H9 (cell line): ENCODE measurements at regions not wholly inside any gene's neighbourhood (a gene's known extent, or its start where the extent isn't known, plus 50 kb on each side); places are given as distances from the start of the nearest gene placed in this dataset.

Source experiments
- DNase-seq: peaks from one replicate; pipeline ENCODE4 v3.0.0-alpha.2; 2017
- H2AFZ ChIP-seq: one replicate; pipeline ENCODE4 v1.6.1; 2013; ENCODE audit warnings: mild to moderate bottlenecking, low read length, control low read depth, moderate library complexity
- H2AK5ac ChIP-seq: 2 replicates; pipeline ENCODE4 v1.6.1; 2013; ENCODE audit warnings: low read length, control low read depth, mixed read lengths; ENCODE audit not compliant: insufficient read length
- H2BK120ac ChIP-seq: one replicate; pipeline ENCODE4 v1.6.1; 2013; ENCODE audit warnings: low read depth, mild to moderate bottlenecking, low read length, control low read depth, inconsistent platforms; ENCODE audit not compliant: poor library complexity, severe bottlenecking
- H2BK12ac ChIP-seq: 2 replicates; pipeline ENCODE4 v1.6.1; 2013; ENCODE audit warnings: low read length, control low read depth, mixed read lengths, low read depth; ENCODE audit not compliant: insufficient read length
- H2BK15ac ChIP-seq: 2 replicates; pipeline ENCODE4 v1.6.1; 2013; ENCODE audit warnings: low read depth, low read length, control low read depth
- H2BK20ac ChIP-seq: one replicate; pipeline ENCODE4 v1.6.1; 2013; ENCODE audit warnings: low read depth, mild to moderate bottlenecking, low read length, control low read depth, inconsistent platforms; ENCODE audit not compliant: poor library complexity, severe bottlenecking
- H2BK5ac ChIP-seq: 2 replicates; pipeline ENCODE4 v1.6.1; 2013; ENCODE audit warnings: low read length, control low read depth, mixed read lengths; ENCODE audit not compliant: insufficient read length
- H3K14ac ChIP-seq: 2 replicates; pipeline ENCODE4 v1.6.1; 2013; ENCODE audit warnings: low read length, control low read depth; ENCODE audit not compliant: insufficient read depth
- H3K18ac ChIP-seq: 2 replicates; pipeline ENCODE4 v1.6.1; 2013; ENCODE audit warnings: low read depth, mild to moderate bottlenecking, mixed read lengths, low read length, control low read depth; ENCODE audit not compliant: insufficient read length
- H3K23ac ChIP-seq: 2 replicates; pipeline ENCODE4 v1.6.1; 2013; ENCODE audit warnings: low read length, control low read depth, mixed read lengths, low read depth; ENCODE audit not compliant: insufficient read length
- H3K23me2 ChIP-seq: 2 replicates; pipeline ENCODE4 v1.6.1; 2013; ENCODE audit warnings: low read depth, mild to moderate bottlenecking, mixed read lengths, low read length, control low read depth; ENCODE audit not compliant: insufficient read length, poor library complexity, severe bottlenecking
- H3K27ac ChIP-seq: 2 replicates; pipeline ENCODE4 v1.5.1; 2013; ENCODE audit warnings: low read length, control low read depth, mixed read lengths, low read depth; ENCODE audit not compliant: insufficient read length
- H3K27me3 ChIP-seq: 2 replicates; pipeline ENCODE4 v1.6.1; 2013; ENCODE audit warnings: low read length, control low read depth, inconsistent platforms; ENCODE audit not compliant: insufficient read depth
- H3K4ac ChIP-seq: 2 replicates; pipeline ENCODE4 v1.6.1; 2013; ENCODE audit warnings: low read depth, mild to moderate bottlenecking, control low read depth, inconsistent platforms, low read length, moderate library complexity
- H3K4me1 ChIP-seq: 2 replicates; pipeline ENCODE4 v1.6.1; 2013; ENCODE audit warnings: low read length, control low read depth, inconsistent platforms; ENCODE audit not compliant: insufficient read depth
- H3K4me2 ChIP-seq: 2 replicates; pipeline ENCODE4 v1.6.1; 2013; ENCODE audit warnings: low read length, control low read depth, mixed read lengths; ENCODE audit not compliant: insufficient read length, insufficient read depth
- H3K56ac ChIP-seq: 2 replicates; pipeline ENCODE4 v1.6.1; 2013; ENCODE audit warnings: low read depth, mild to moderate bottlenecking, mixed read lengths, low read length, control low read depth; ENCODE audit not compliant: insufficient read length
- H3K79me1 ChIP-seq: 2 replicates; pipeline ENCODE4 v1.6.1; 2013; ENCODE audit warnings: low read depth, mild to moderate bottlenecking, moderate library complexity, low read length, control low read depth, inconsistent platforms; ENCODE audit not compliant: insufficient read depth, poor library complexity, severe bottlenecking
- H3K79me2 ChIP-seq: 2 replicates; pipeline ENCODE4 v1.6.1; 2013; ENCODE audit warnings: low read length, control low read depth, inconsistent platforms; ENCODE audit not compliant: insufficient read depth
- H3K9ac ChIP-seq: 2 replicates; pipeline ENCODE4 v1.6.1; 2013; ENCODE audit warnings: low read length, control low read depth, mixed read lengths; ENCODE audit not compliant: insufficient read length; ENCODE audit errors: extremely low read depth
- H3K9me3 ChIP-seq: one replicate; pipeline ENCODE4 v1.6.1; 2013; ENCODE audit warnings: low read depth, low read length, inconsistent platforms; ENCODE audit not compliant: control insufficient read depth
- H3T11ph ChIP-seq: one replicate; pipeline ENCODE4 v1.6.1; 2013; ENCODE audit warnings: mild to moderate bottlenecking, low read length, control low read depth, inconsistent platforms
- H4K20me1 ChIP-seq: one replicate; pipeline ENCODE4 v1.6.1; 2013; ENCODE audit not compliant: control insufficient read depth, insufficient read length, insufficient read depth
- H4K5ac ChIP-seq: 2 replicates; pipeline ENCODE4 v1.6.1; 2013; ENCODE audit warnings: low read depth, mild to moderate bottlenecking, mixed read lengths, low read length, control low read depth; ENCODE audit not compliant: insufficient read length
- H4K8ac ChIP-seq: replicated peaks from 2 replicates; pipeline ENCODE4 v1.6.1; 2013; ENCODE audit warnings: low read length, control low read depth, mixed read lengths, low read depth; ENCODE audit not compliant: insufficient read length
- H4K91ac ChIP-seq: 2 replicates; pipeline ENCODE4 v1.6.1; 2013; ENCODE audit warnings: low read depth, mild to moderate bottlenecking, moderate library complexity, mixed read lengths, low read length, control low read depth; ENCODE audit not compliant: insufficient read length
- H3K27ac Mint-ChIP-seq, 3 experiments: 2 replicates in 2 of 3; 3 replicates in 1 of 3; pipeline ENCODE4 v1.8.0; 2020 to 2021; ENCODE audit warnings: mixed read lengths in 3 of 3, mild to moderate bottlenecking in 1 of 3, moderate library complexity in 1 of 3
- H3K27me3 Mint-ChIP-seq: 2 replicates; pipeline ENCODE4 v1.8.0; 2021; ENCODE audit warnings: low read depth, mild to moderate bottlenecking, moderate library complexity, mixed read lengths
- H3K36me3 Mint-ChIP-seq, 3 experiments: 2 replicates in 2 of 3; 3 replicates in 1 of 3; pipeline ENCODE4 v1.8.0; 2020 to 2021; ENCODE audit warnings: low read depth in 3 of 3, mixed read lengths in 3 of 3; ENCODE audit not compliant: insufficient read depth in 1 of 3
- H3K4me1 Mint-ChIP-seq, 2 experiments: 2 replicates each; pipeline ENCODE4 v1.8.0; 2020; ENCODE audit warnings: mixed read lengths in 2 of 2
- H3K4me3 Mint-ChIP-seq, 2 experiments: 2 replicates in 1 of 2; 3 replicates in 1 of 2; pipeline ENCODE4 v1.8.0; 2020 to 2021; ENCODE audit warnings: mild to moderate bottlenecking in 2 of 2, mixed read lengths in 2 of 2, moderate library complexity in 1 of 2
- H3K9me3 Mint-ChIP-seq, 2 experiments: 2 replicates in 1 of 2; 3 replicates in 1 of 2; pipeline ENCODE4 v1.8.0; 2020; ENCODE audit warnings: mild to moderate bottlenecking in 2 of 2, mixed read lengths in 2 of 2, moderate library complexity in 1 of 2
- TF ChIP-seq, protein P1 (sequence below): fragments of 200-600 bp; sonication (generic); conservative IDR thresholded peaks from 3 replicates; pipeline ENCODE4 v1.8.0; 2021; ENCODE audit warnings: antibody characterized with exemption, mild to moderate bottlenecking

DNA sequence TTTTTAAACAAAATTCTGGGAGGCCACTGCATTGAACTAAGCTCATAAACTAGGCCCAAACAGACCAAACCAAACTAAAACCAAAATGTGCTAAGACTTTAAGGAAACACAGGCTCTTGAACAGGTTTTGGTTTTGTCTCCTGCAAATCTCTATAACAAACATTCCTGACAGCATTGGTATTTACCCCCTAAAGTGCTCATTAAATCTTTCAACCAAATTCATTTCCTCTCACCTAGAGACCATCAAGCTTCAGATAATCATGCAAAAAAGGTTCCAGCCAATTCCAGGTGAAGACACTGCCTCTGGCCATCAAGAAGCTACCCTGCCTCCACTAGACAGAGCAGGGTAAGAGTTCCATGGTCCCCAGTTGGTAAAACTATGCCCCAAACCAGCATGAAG lies 951.2 kb upstream of the MIR17HG start:
- H3K27ac Mint-ChIP-seq, result peak overlapping the region; percentile 29 to 80 (median 79); a peak in 5 of 7 replicates
- Histone ChIP-seq H3K18ac (no peak overlapping the region), H3K79me2 (no peaks in the 10 kb centered on the region), H4K8ac (no peak overlapping the region), H3K9ac (no peak overlapping the region), H4K91ac (no peak overlapping the region), H3K23ac (no peak overlapping the region), H2BK12ac (no peak overlapping the region), H3K14ac (no peak overlapping the region), H2AFZ (no peak overlapping the region), H2BK120ac (no peak overlapping the region), H3K9me3 (no peaks in the 10 kb centered on the region), H3K79me1 (no peaks in the 10 kb centered on the region), H2BK20ac (no peak overlapping the region), H2BK15ac (no peak overlapping the region), H3K23me2 (no peaks in the 10 kb centered on the region), H3K56ac (no peak overlapping the region), H3K27me3 (no peaks in the 10 kb centered on the region), H2BK5ac (no peak overlapping the region), H3T11ph (no peak overlapping the region), H3K4me2 (no peak overlapping the region), H4K20me1 (no peaks in the 10 kb centered on the region), H4K5ac (no peak overlapping the region), H3K27ac (no peak overlapping the region), H2AK5ac (no peak overlapping the region), H3K4me1 (peaks cover 5% of the 10 kb centered on the region; the same call in 1 of the 2 replicates), H3K4ac (no peak overlapping the region)
- H3K27me3 Mint-ChIP-seq, result no peaks in the 10 kb centered on the region
- TF ChIP-seq, protein P1, sequence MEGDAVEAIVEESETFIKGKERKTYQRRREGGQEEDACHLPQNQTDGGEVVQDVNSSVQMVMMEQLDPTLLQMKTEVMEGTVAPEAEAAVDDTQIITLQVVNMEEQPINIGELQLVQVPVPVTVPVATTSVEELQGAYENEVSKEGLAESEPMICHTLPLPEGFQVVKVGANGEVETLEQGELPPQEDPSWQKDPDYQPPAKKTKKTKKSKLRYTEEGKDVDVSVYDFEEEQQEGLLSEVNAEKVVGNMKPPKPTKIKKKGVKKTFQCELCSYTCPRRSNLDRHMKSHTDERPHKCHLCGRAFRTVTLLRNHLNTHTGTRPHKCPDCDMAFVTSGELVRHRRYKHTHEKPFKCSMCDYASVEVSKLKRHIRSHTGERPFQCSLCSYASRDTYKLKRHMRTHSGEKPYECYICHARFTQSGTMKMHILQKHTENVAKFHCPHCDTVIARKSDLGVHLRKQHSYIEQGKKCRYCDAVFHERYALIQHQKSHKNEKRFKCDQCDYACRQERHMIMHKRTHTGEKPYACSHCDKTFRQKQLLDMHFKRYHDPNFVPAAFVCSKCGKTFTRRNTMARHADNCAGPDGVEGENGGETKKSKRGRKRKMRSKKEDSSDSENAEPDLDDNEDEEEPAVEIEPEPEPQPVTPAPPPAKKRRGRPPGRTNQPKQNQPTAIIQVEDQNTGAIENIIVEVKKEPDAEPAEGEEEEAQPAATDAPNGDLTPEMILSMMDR, result no peak
- H3K4me3 Mint-ChIP-seq, result no peak overlapping the region
- no peak for DNase-seq
- H3K4me1 Mint-ChIP-seq, result peaks cover 19 to 23% of the 10 kb centered on the region in 2 experiments
- H3K9me3 Mint-ChIP-seq, result peaks cover 3 to 7% of the 10 kb centered on the region in 2 experiments; a peak in 3 of 5 replicates
- peaks cover 0 to 11% (median 5%) of the 10 kb centered on the region in 3 experiments; a peak in 5 of 7 replicates for H3K36me3 Mint-ChIP-seq
